22Rv1 (cell line): ENCODE measurements at regions not wholly inside any gene's neighbourhood (a gene's known extent, or its start where the extent isn't known, plus 50 kb on each side); places are given as distances from the start of the nearest gene placed in this dataset.

ENCODE experiments used
- CTCF ChIP-seq: fragments of 450-650 bp; IDR thresholded peaks from 2 replicates; pipeline ENCODE4 v1.5.1; 2017; ENCODE audit warnings: mild to moderate bottlenecking
- ZFX ChIP-seq: fragments of 450-650 bp; IDR thresholded peaks from 2 replicates; pipeline ENCODE4 v1.6.1; 2017; ENCODE audit warnings: antibody characterized with exemption, borderline replicate concordance

- no peak for TF ChIP-seq CTCF
- TF ChIP-seq ZFX = no peak
Observed at GRCh38 chr3:109852283-109852682, 514.9 kb upstream of the DPPA4 start.
